ENCODE measurements at regions not wholly inside any gene's neighbourhood (a gene's known extent, or its start where the extent isn't known, plus 50 kb on each side); places are given as distances from the start of the nearest gene placed in this dataset.
"Not testable (repeated sequence)": the region's sequence is repeated elsewhere in the genome, so short reads cannot be mapped to it uniquely, and the experiment has no call there.

DNA sequence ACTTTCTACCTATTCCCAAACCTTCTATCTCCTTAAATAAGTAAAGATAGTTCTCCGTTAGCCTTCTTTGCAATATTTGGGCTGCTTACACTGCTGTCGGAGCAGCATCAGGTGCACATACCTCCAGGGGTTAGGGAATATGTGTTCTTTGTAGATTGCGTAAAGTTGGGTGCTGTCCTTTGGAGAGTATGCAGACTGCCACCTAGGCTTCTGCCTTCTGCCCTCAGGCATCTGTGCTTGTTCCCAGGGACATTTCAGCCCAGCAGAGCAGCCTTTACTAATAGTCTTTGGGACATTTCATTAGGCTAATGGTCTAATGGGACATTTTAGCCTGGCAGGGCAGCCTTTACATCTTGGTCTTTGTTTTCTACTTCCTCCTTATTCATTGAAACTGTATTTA, 260.6 kb downstream of the TPBG start:
- ATAC-seq (ENCODE audit: low FRiP score) (no peak), DNase-seq (no peak)
- intact Hi-C loops (cut with DNase I) = no loop called here
- peaks cover 3% of the 10 kb centered on the region for H3K9me3 ChIP-seq (ENCODE audit: control insufficient read depth, low read length)
- no peaks in the 10 kb centered on the region for H3K27me3 ChIP-seq (ENCODE audit: control insufficient read depth in 1 of 2, insufficient read depth in 2 of 2, low read length in 1 of 2)
- H3K27ac ChIP-seq (ENCODE audit: low read depth in 1 of 2, low read length in 2 of 2) = no peak overlapping the region
- WGBS, 2 donors = 83 to 84% methylated on average over 3 of the region's 3 CpGs
- H3K4me3 ChIP-seq (ENCODE audit: low read length in 2 of 2) = no peak overlapping the region
- H3K4me1 ChIP-seq (ENCODE audit: control insufficient read depth in 1 of 2, insufficient read depth in 2 of 2, low read length in 2 of 2) = no peaks in the 10 kb centered on the region
- H3K36me3 ChIP-seq (ENCODE audit: control insufficient read depth in 1 of 2, insufficient read depth in 2 of 2, low read length in 1 of 2) = no peaks in the 10 kb centered on the region

DNA sequence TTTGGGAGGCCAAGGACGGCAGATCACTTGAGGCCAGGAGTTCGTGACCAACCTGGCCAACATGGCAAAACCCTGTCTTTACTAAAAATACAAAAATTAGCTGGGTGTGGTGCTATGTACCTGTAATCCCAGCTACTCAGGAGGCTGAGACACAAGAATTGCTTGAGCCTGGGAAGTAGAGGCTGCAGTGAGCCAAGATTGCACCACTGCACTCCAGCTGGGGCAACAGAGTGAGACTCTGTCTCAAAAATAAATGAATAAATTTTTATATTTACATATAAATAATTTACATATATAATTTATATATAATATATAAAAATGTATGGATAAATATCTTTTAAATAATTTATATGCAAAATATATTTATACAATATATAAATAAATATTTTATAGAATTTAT, 263.3 kb downstream of the TPBG start:
- H3K4me3 ChIP-seq (ENCODE audit: low read length in 2 of 2); H3K9me3 ChIP-seq (ENCODE audit: control insufficient read depth, low read length); intact Hi-C loops (cut with DNase I); H3K4me1 ChIP-seq (ENCODE audit: control insufficient read depth in 1 of 2, insufficient read depth in 2 of 2, low read length in 2 of 2); ATAC-seq (ENCODE audit: low FRiP score); H3K27ac ChIP-seq (ENCODE audit: low read depth in 1 of 2, low read length in 2 of 2); H3K27me3 ChIP-seq (ENCODE audit: control insufficient read depth in 1 of 2, insufficient read depth in 2 of 2, low read length in 1 of 2); H3K36me3 ChIP-seq (ENCODE audit: control insufficient read depth in 1 of 2, insufficient read depth in 2 of 2, low read length in 1 of 2); DNase-seq: not testable (repeated sequence)
- 82 to 89% methylated on average over 2 of the region's 2 CpGs for WGBS, 2 donors

DNA sequence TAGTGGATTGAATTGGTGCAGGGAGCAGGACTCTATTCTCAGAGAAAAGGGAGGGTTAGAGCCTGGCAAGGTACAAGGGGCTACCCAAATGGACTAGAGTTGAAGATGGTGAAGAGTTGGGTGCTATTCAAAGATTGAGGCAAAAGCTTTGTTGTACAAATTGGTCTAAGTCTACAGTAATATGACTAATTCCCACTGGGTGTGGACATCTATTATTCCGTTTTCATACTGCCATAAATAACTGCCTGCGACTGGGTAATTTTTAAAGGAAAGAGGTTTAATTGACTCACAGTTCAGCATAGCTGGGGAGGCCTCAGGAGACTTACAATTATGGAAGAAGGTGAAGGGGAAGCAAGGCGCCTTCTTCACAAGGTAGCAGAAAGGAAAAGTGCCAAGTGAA, 266.3 kb downstream of the TPBG start:
- intact Hi-C loops (cut with DNase I) = no loop called here
- no peak for DNase-seq

DNA sequence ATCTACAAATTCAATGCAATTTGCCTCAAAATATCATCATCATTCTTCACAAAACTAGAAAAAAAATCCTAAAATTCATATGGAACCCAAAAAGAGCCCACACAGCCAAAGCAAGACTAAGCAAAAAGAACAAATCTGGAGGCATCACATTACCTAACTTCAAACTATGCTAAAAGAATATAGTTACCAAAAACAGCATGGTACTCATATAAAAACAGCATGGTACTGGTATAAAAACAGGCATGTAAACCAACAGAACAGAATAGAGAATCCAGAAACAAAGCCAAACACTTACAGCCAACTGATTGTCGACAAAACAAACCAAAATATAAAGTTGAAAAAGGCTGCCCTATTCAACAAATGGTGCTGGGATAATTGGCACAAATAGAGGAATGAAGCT, 278.1 kb downstream of the TPBG start:
- no peak overlapping the region for H3K4me3 ChIP-seq (ENCODE audit: low read length in 2 of 2)
- H3K9me3 ChIP-seq (ENCODE audit: control insufficient read depth, low read length) = no peaks in the 10 kb centered on the region
- no peaks in the 10 kb centered on the region for H3K4me1 ChIP-seq (ENCODE audit: control insufficient read depth in 1 of 2, insufficient read depth in 2 of 2, low read length in 2 of 2)
- intact Hi-C loops (cut with DNase I) = no loop called here
- H3K27me3 ChIP-seq (ENCODE audit: control insufficient read depth in 1 of 2, insufficient read depth in 2 of 2, low read length in 1 of 2) = no peaks in the 10 kb centered on the region
- 65 to 68% methylated on average over 1 of the region's 1 CpG for WGBS, 2 donors
- H3K36me3 ChIP-seq (ENCODE audit: control insufficient read depth in 1 of 2, insufficient read depth in 2 of 2, low read length in 1 of 2) = no peaks in the 10 kb centered on the region
- DNase-seq (no peak), ATAC-seq (ENCODE audit: low FRiP score) (no peak)
- no peak overlapping the region for H3K27ac ChIP-seq (ENCODE audit: low read depth in 1 of 2, low read length in 2 of 2)

More for the DNA sequence above, 266.3 kb downstream of the TPBG start:
- WGBS, 2 donors = 69 to 74% methylated on average over 3 of the region's 3 CpGs
- Histone ChIP-seq H3K9me3 (ENCODE audit: control insufficient read depth, low read length) (peaks cover 3% of the 10 kb centered on the region), H3K36me3 (ENCODE audit: control insufficient read depth in 1 of 2, insufficient read depth in 2 of 2, low read length in 1 of 2) (no peaks in the 10 kb centered on the region), H3K4me1 (ENCODE audit: control insufficient read depth in 1 of 2, insufficient read depth in 2 of 2, low read length in 2 of 2) (no peaks in the 10 kb centered on the region), H3K4me3 (ENCODE audit: low read length in 2 of 2) (no peak overlapping the region), H3K27me3 (ENCODE audit: control insufficient read depth in 1 of 2, insufficient read depth in 2 of 2, low read length in 1 of 2) (no peaks in the 10 kb centered on the region), H3K27ac (ENCODE audit: low read depth in 1 of 2, low read length in 2 of 2) (no peak overlapping the region)
- no peak for ATAC-seq (ENCODE audit: low FRiP score)

DNA sequence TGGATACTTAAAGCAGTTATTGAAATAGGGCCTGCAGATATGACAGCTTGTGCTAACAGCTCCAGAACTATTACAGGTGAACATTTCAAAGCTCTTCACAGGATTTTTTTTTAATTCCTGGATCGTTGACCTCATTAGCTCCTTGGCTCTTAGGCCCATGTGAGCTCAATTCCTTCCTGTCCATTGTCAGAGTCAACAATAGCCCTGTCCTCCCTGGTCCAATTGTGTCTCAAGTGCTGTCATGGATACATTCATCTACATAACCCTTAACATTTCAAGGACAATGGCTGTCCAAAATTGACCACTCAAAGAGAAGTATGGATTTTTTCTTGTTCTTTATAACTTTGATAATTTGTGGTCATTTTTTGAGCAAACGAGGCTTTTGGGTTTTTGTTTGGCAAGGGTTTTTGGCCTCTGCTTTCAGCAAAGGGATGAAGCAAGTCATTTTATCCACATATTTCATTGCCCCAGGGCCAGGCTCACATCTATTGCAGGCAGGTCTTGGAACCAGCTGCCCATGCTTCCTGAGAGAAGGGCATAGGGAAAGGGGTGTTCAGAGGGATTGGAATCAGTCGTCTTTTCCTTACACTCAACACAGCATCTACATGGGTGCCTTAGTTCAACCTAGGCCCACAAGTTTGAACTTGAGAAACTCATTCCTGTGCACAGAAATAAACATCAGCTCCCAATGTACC, 282.1 kb downstream of the TPBG start:
- H3K4me3 ChIP-seq (ENCODE audit: low read length in 2 of 2) = no peak overlapping the region
- H3K27ac ChIP-seq (ENCODE audit: low read depth in 1 of 2, low read length in 2 of 2) = no peak overlapping the region
- 66 to 67% methylated on average over 3 of the region's 3 CpGs for WGBS, 2 donors
- no peaks in the 10 kb centered on the region for H3K27me3 ChIP-seq (ENCODE audit: control insufficient read depth in 1 of 2, insufficient read depth in 2 of 2, low read length in 1 of 2)
- intact Hi-C loops (cut with DNase I) = no loop called here
- DNase-seq (no peak), ATAC-seq (ENCODE audit: low FRiP score) (no peak)
- no peaks in the 10 kb centered on the region for H3K4me1 ChIP-seq (ENCODE audit: control insufficient read depth in 1 of 2, insufficient read depth in 2 of 2, low read length in 2 of 2)
- no peaks in the 10 kb centered on the region for H3K36me3 ChIP-seq (ENCODE audit: control insufficient read depth in 1 of 2, insufficient read depth in 2 of 2, low read length in 1 of 2)
- peaks cover 2% of the 10 kb centered on the region for H3K9me3 ChIP-seq (ENCODE audit: control insufficient read depth, low read length)

DNA sequence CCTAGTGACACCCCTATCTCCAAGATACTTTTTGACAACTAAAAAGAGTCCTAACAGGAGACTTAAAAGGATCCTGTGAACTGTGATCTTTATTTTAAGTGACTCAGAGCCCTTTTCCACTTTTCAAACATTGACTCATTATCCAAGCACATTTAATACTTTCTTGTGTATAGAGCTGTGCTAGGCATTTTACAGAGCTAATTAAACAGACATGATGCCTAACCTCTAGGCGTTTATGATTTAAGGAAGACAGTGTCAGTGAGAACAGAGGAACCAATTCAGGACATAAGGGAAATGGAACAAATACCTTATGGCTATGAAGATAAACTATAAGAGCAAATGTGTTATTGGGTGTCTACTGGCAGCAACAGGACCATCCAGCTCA, 282.6 kb downstream of the TPBG start:
- 67 to 76% methylated on average over 1 of the region's 1 CpG for WGBS, 2 donors
- ATAC-seq (ENCODE audit: low FRiP score) = no peak
- no peak overlapping the region for H3K27ac ChIP-seq (ENCODE audit: low read depth in 1 of 2, low read length in 2 of 2)
- no peak overlapping the region for H3K4me3 ChIP-seq (ENCODE audit: low read length in 2 of 2)
- H3K9me3 ChIP-seq (ENCODE audit: control insufficient read depth, low read length) = peaks cover 2% of the 10 kb centered on the region
- H3K27me3 ChIP-seq (ENCODE audit: control insufficient read depth in 1 of 2, insufficient read depth in 2 of 2, low read length in 1 of 2) = no peaks in the 10 kb centered on the region
- no peak for DNase-seq
- intact Hi-C loops (cut with DNase I) = no loop called here
- H3K36me3 ChIP-seq (ENCODE audit: control insufficient read depth in 1 of 2, insufficient read depth in 2 of 2, low read length in 1 of 2) = no peaks in the 10 kb centered on the region
- H3K4me1 ChIP-seq (ENCODE audit: control insufficient read depth in 1 of 2, insufficient read depth in 2 of 2, low read length in 2 of 2) = no peaks in the 10 kb centered on the region

DNA sequence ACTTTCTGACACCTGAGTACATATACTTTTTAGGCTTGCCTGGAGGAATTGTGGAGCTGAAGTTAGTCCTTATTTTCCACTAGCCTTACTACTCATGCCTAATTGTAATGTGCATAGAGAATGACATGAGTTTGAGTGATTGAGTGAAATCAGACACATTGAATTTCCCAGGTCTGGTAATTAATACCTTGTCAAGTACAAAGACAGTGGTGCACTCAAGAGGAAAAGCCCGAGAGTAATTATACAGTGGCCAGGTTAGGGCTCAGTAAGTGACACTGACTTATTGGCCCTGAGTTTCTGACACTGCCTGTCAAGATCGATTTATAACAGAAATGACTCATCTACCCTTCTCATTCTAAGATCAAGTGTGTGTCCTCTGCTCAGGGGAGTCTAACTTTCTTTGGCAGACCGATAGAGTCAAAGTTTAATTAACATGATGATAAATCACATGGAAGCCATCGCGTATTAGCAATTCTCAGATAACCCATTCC, 288.3 kb downstream of the TPBG start:
- ATAC-seq (ENCODE audit: low FRiP score) = no peak
- Histone ChIP-seq H3K27ac (ENCODE audit: low read depth in 1 of 2, low read length in 2 of 2) (no peak overlapping the region), H3K9me3 (ENCODE audit: control insufficient read depth, low read length) (peaks cover 2% of the 10 kb centered on the region), H3K4me3 (ENCODE audit: low read length in 2 of 2) (no peak overlapping the region), H3K4me1 (ENCODE audit: control insufficient read depth in 1 of 2, insufficient read depth in 2 of 2, low read length in 2 of 2) (no peaks in the 10 kb centered on the region), H3K36me3 (ENCODE audit: control insufficient read depth in 1 of 2, insufficient read depth in 2 of 2, low read length in 1 of 2) (no peaks in the 10 kb centered on the region), H3K27me3 (ENCODE audit: control insufficient read depth in 1 of 2, insufficient read depth in 2 of 2, low read length in 1 of 2) (no peaks in the 10 kb centered on the region)
- 83 to 84% methylated on average over 5 of the region's 5 CpGs for WGBS, 2 donors
- intact Hi-C loops (cut with DNase I) = no loop called here
- DNase-seq = no peak

DNA sequence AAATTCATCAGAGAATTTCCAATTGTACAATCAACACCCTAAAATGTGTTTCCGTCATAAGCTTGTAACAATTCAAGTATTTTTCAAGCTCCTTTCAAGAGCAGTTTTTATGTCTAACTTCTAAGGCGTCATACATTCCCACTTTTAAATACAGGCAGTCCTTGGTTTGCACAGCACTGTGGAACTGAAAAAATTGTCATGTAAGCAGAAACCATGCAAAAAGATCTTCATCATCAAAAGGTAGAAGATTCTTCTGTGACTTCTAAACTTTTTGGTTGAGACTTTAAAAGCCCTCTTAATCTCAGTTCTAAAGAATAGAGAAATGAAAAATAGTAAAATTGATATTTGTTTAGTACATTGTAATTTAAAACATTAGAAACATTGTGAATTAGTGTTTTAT, 315.6 kb downstream of the TPBG start:
- H3K27ac ChIP-seq (ENCODE audit: low read depth in 1 of 2, low read length in 2 of 2) = no peak overlapping the region
- WGBS, 2 donors = 82 to 89% methylated on average over 2 of the region's 2 CpGs
- no peaks in the 10 kb centered on the region for H3K4me1 ChIP-seq (ENCODE audit: control insufficient read depth in 1 of 2, insufficient read depth in 2 of 2, low read length in 2 of 2)
- intact Hi-C loops (cut with DNase I) = no loop called here
- DNase-seq (no peak), ATAC-seq (ENCODE audit: low FRiP score) (no peak)
- no peaks in the 10 kb centered on the region for H3K36me3 ChIP-seq (ENCODE audit: control insufficient read depth in 1 of 2, insufficient read depth in 2 of 2, low read length in 1 of 2)
- H3K4me3 ChIP-seq (ENCODE audit: low read length in 2 of 2) = no peak overlapping the region
- no peaks in the 10 kb centered on the region for H3K9me3 ChIP-seq (ENCODE audit: control insufficient read depth, low read length)
- no peaks in the 10 kb centered on the region for H3K27me3 ChIP-seq (ENCODE audit: control insufficient read depth in 1 of 2, insufficient read depth in 2 of 2, low read length in 1 of 2)

DNA sequence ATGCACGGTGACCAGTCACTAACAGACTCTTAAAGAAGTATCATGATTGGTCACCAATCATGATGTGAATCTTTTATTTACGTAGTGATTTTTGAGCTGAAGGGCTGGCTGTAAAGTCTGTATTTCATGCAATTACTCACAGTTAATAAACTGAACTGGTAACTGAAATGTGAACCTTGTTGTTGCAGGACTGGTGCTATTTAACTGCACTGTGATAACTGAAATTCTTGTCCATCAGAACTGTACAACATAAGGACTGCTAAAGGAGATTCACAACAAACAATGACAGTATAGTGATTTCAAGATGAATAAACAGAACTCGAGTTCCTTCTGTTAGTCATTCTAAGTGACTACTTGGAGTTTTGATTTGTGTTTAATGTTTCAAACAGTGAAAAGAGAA, 316.6 kb downstream of the TPBG start:
- Histone ChIP-seq H3K4me1 (ENCODE audit: control insufficient read depth in 1 of 2, insufficient read depth in 2 of 2, low read length in 2 of 2) (no peaks in the 10 kb centered on the region), H3K4me3 (ENCODE audit: low read length in 2 of 2) (no peak overlapping the region), H3K36me3 (ENCODE audit: control insufficient read depth in 1 of 2, insufficient read depth in 2 of 2, low read length in 1 of 2) (no peaks in the 10 kb centered on the region), H3K9me3 (ENCODE audit: control insufficient read depth, low read length) (no peaks in the 10 kb centered on the region), H3K27ac (ENCODE audit: low read depth in 1 of 2, low read length in 2 of 2) (no peak overlapping the region), H3K27me3 (ENCODE audit: control insufficient read depth in 1 of 2, insufficient read depth in 2 of 2, low read length in 1 of 2) (peaks cover 0 to 1% of the 10 kb centered on the region in 2 donors)
- no peak for DNase-seq
- 46 to 59% methylated on average over 3 of the region's 3 CpGs for WGBS, 2 donors
- intact Hi-C loops (cut with DNase I) = no loop called here
- ATAC-seq (ENCODE audit: low FRiP score) = no peak

All from aorta (tissue), 5 donors.